ENCODE measurements at regions not wholly inside any gene's neighbourhood (a gene's known extent, or its start where the extent isn't known, plus 50 kb on each side); places are given as distances from the start of the nearest gene placed in this dataset.
"Not testable (repeated sequence)": the region's sequence is repeated elsewhere in the genome, so short reads cannot be mapped to it uniquely, and the experiment has no call there.

DNA sequence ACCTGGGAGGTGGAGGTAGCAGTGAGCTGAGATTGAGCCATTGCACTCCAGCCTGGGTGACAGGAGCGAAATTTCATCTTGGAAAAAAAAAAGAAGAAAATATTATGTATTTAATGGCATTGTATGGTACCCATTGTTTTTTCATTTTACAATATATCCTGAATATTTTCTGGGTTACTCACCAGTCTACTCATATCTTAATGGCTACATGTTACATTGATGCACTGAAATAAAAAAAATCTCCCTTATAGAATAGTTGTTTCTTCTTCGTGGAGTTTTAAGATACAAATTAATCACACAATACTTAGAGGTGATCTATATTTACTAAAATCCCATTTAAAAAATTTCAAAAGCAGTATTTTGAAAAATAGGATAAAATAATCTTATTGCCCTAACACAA lies 66.3 kb upstream of the XPO1 start:
- H3K9me3 ChIP-seq (ENCODE audit: control insufficient read depth in 1 of 2, low read length in 2 of 2), result no peaks in the 10 kb centered on the region
- H3K9ac ChIP-seq (ENCODE audit: low read depth in 1 of 2, low read length in 2 of 2), result no peak overlapping the region
- H3K4me3 ChIP-seq (ENCODE audit: low read depth in 1 of 2, low read length in 2 of 2), result no peak overlapping the region
- H3K27ac ChIP-seq (ENCODE audit: low read depth, low read length), result no peak overlapping the region
- no peaks in the 10 kb centered on the region for H3K4me1 ChIP-seq (ENCODE audit: control insufficient read depth in 1 of 2, insufficient read depth in 2 of 2, low read length in 2 of 2)
- H3K27me3 ChIP-seq (ENCODE audit: control insufficient read depth in 1 of 2, insufficient read depth in 2 of 2, low read length in 2 of 2), result no peaks in the 10 kb centered on the region
- no peaks in the 10 kb centered on the region for H3K36me3 ChIP-seq (ENCODE audit: control insufficient read depth in 1 of 2, insufficient read depth in 2 of 2, low read length in 2 of 2)

DNA sequence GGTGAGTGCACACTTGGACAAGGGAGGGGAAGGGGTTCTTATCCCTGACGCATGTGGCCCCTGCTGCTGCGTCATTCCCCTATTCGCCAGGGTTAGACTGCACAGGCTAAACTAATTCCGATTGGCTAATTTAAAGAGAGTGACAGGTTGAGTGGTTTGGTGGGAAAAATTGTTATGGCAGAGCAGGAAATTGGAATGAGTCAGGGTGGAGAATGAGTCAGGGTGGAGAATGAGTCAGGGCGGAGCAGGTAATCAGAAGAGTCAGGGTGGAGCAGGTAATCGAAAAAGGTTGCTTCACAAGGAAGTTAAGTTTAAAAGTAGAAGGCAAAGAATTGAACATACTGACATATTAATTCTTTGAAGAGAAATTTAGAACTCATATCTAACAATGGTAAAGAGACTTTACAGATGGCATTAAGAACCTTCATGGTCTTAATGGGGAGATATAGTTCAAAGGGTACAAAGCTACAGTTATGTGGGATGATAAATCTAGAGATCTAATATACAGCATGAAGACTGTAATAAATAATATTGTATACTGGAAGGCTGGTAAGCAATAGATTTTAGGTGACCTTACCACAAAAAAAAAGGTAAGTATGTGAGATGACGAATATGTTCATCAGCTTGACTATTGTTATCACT lies 60.5 kb upstream of the XPO1 start:
- not testable (repeated sequence) for H3K9me3 ChIP-seq (ENCODE audit: control insufficient read depth in 1 of 2, low read length in 2 of 2); H3K4me1 ChIP-seq (ENCODE audit: control insufficient read depth in 1 of 2, insufficient read depth in 2 of 2, low read length in 2 of 2); H3K27ac ChIP-seq (ENCODE audit: low read depth, low read length); H3K27me3 ChIP-seq (ENCODE audit: control insufficient read depth in 1 of 2, insufficient read depth in 2 of 2, low read length in 2 of 2); H3K9ac ChIP-seq (ENCODE audit: low read depth in 1 of 2, low read length in 2 of 2); H3K4me3 ChIP-seq (ENCODE audit: low read depth in 1 of 2, low read length in 2 of 2); H3K36me3 ChIP-seq (ENCODE audit: control insufficient read depth in 1 of 2, insufficient read depth in 2 of 2, low read length in 2 of 2)

DNA sequence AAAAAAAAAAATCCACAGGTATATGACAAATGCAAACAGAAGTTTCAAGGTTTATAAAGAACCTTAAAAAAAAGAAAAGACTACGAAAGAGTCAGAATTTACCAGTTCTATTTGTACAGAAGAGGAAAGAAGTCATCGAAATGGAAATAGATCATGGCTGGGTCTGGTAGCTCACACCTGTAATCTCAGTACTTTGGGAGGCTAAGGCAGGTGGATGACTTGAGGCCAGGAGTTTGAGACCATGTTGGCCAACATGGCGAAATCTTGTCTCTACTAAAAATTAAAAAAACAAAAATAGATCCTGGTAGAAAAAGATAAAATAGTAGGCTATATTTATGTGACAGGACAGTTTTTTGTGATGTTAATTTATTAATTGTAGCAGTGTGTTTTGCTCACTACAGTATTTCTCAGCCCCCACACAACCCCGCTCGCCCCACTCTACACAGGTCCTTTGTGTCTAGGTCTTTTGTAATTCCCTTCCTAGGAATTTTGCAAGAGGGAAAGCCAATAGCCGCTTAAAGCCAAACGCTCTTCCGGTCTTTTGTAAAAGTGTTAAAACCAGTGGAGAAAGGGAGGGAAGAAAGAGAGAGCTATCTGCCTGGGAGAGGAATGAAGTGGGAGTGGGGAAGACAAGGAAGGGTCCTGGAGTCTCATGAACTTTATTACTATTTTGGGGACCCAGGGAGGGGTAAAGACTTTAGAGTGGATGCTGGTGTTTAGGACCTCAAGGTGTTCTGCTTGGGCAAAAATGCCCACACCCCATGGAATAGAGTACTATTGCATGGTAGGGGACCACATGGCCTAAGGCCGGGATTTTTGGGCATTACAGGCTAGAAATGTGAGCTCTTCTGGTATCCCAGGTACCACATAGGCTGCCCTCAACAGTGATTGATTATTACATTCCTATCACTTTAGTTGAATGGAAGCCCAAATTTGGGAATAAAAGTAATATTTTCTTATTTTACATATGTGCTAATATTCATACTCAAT lies 59.4 kb upstream of the XPO1 start:
- Histone ChIP-seq H3K9ac (ENCODE audit: low read depth in 1 of 2, low read length in 2 of 2) (no peak overlapping the region), H3K4me1 (ENCODE audit: control insufficient read depth in 1 of 2, insufficient read depth in 2 of 2, low read length in 2 of 2) (no peaks in the 10 kb centered on the region), H3K27me3 (ENCODE audit: control insufficient read depth in 1 of 2, insufficient read depth in 2 of 2, low read length in 2 of 2) (no peaks in the 10 kb centered on the region), H3K9me3 (ENCODE audit: control insufficient read depth in 1 of 2, low read length in 2 of 2) (no peaks in the 10 kb centered on the region), H3K27ac (ENCODE audit: low read depth, low read length) (no peak overlapping the region), H3K36me3 (ENCODE audit: control insufficient read depth in 1 of 2, insufficient read depth in 2 of 2, low read length in 2 of 2) (no peaks in the 10 kb centered on the region), H3K4me3 (ENCODE audit: low read depth in 1 of 2, low read length in 2 of 2) (no peak overlapping the region)

DNA sequence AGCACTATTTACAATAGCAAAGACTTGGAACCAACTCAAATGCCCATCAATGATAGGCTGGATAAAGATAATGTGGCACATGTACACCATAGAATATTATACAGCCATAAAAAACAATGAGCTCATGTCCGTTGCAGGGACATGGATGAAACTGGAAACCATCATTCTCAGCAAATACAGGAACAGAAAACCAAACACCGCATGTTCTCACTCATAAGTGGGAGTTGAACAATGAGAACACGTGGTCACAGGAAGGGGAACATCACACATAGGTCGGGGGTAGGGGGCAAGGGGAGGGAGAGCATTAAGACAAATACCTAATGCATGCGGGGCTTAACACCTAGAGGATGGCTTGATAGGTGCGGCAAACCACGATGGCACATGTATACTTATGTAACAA lies 56.0 kb upstream of the XPO1 start:
- not testable (repeated sequence) for H3K4me1 ChIP-seq (ENCODE audit: control insufficient read depth in 1 of 2, insufficient read depth in 2 of 2, low read length in 2 of 2); H3K4me3 ChIP-seq (ENCODE audit: low read depth in 1 of 2, low read length in 2 of 2); H3K36me3 ChIP-seq (ENCODE audit: control insufficient read depth in 1 of 2, insufficient read depth in 2 of 2, low read length in 2 of 2); H3K27ac ChIP-seq (ENCODE audit: low read depth, low read length); H3K27me3 ChIP-seq (ENCODE audit: control insufficient read depth in 1 of 2, insufficient read depth in 2 of 2, low read length in 2 of 2); H3K9ac ChIP-seq (ENCODE audit: low read depth in 1 of 2, low read length in 2 of 2); H3K9me3 ChIP-seq (ENCODE audit: control insufficient read depth in 1 of 2, low read length in 2 of 2)

DNA sequence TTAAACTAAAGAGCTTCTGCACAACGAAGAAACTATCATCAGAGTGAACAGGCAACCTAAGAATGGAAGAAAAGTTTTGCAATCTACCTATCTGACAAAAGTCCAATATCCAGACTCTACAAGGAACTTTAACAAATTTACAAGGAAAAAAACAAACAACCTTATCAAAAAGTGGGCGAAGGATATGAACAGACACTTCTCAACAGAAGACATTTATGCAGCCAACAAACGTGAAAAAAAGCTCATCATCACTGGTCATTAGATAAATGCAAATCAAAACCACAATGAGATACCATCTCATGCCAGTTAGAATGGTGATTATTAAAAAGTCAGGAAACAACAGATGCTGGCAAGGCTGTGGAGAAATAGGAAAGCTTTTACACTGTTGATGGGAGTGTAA lies 55.5 kb upstream of the XPO1 start:
- H3K9me3 ChIP-seq (ENCODE audit: control insufficient read depth in 1 of 2, low read length in 2 of 2); H3K9ac ChIP-seq (ENCODE audit: low read depth in 1 of 2, low read length in 2 of 2); H3K36me3 ChIP-seq (ENCODE audit: control insufficient read depth in 1 of 2, insufficient read depth in 2 of 2, low read length in 2 of 2); H3K27me3 ChIP-seq (ENCODE audit: control insufficient read depth in 1 of 2, insufficient read depth in 2 of 2, low read length in 2 of 2); H3K4me1 ChIP-seq (ENCODE audit: control insufficient read depth in 1 of 2, insufficient read depth in 2 of 2, low read length in 2 of 2); H3K4me3 ChIP-seq (ENCODE audit: low read depth in 1 of 2, low read length in 2 of 2); H3K27ac ChIP-seq (ENCODE audit: low read depth, low read length): not testable (repeated sequence)

DNA sequence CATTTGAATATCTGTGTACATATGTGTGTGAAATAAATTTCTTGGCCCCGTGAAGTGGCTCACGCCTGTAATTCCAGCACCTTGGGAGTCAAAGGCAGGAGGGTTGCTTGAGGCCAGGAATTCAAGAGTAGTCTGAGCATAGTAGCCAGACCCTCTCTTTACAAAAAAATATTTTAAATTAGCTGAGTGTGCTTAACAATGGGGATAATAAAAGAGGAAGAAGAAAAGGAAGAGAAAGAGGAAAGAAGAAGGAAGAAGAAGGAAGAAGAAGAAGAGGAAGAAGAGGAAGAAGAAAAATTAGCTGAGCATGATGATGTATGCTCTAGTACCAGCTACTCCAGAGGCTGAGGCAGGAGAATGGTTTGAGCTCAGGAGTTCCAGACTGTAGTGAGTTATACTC lies 52.1 kb upstream of the XPO1 start:
- Histone ChIP-seq H3K4me3 (ENCODE audit: low read depth in 1 of 2, low read length in 2 of 2) (no peak overlapping the region), H3K27me3 (ENCODE audit: control insufficient read depth in 1 of 2, insufficient read depth in 2 of 2, low read length in 2 of 2) (no peaks in the 10 kb centered on the region), H3K27ac (ENCODE audit: low read depth, low read length) (no peak overlapping the region), H3K4me1 (ENCODE audit: control insufficient read depth in 1 of 2, insufficient read depth in 2 of 2, low read length in 2 of 2) (no peaks in the 10 kb centered on the region), H3K36me3 (ENCODE audit: control insufficient read depth in 1 of 2, insufficient read depth in 2 of 2, low read length in 2 of 2) (no peaks in the 10 kb centered on the region), H3K9me3 (ENCODE audit: control insufficient read depth in 1 of 2, low read length in 2 of 2) (no peaks in the 10 kb centered on the region), H3K9ac (ENCODE audit: low read depth in 1 of 2, low read length in 2 of 2) (no peak overlapping the region)

DNA sequence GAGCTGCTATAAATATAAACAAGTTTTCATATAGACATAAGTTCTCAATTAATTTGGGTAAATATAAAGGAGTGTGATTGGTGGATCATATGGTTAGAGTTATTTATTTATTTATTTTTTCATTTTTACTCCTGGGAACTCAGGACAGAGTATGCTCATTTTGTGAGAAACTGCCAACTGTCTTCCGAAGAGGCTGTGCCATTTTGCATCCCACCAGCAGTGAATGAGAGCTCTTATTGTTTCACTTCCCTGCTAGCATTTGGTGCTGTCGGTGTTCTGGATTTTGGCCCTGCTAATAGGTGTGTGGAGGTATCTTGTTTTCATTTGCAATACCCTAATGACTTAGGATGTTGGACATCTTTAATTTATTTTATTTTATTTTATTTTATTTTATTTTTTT lies 50.4 kb upstream of the XPO1 start:
- Histone ChIP-seq H3K9me3 (ENCODE audit: control insufficient read depth in 1 of 2, low read length in 2 of 2) (no peaks in the 10 kb centered on the region), H3K4me3 (ENCODE audit: low read depth in 1 of 2, low read length in 2 of 2) (no peak overlapping the region), H3K9ac (ENCODE audit: low read depth in 1 of 2, low read length in 2 of 2) (no peak overlapping the region), H3K27me3 (ENCODE audit: control insufficient read depth in 1 of 2, insufficient read depth in 2 of 2, low read length in 2 of 2) (no peaks in the 10 kb centered on the region), H3K27ac (ENCODE audit: low read depth, low read length) (no peak overlapping the region), H3K36me3 (ENCODE audit: control insufficient read depth in 1 of 2, insufficient read depth in 2 of 2, low read length in 2 of 2) (no peaks in the 10 kb centered on the region), H3K4me1 (ENCODE audit: control insufficient read depth in 1 of 2, insufficient read depth in 2 of 2, low read length in 2 of 2) (no peaks in the 10 kb centered on the region)
